Mucosa of rectum (tissue), 2 donors: ENCODE measurements at regions not wholly inside any gene's neighbourhood (a gene's known extent, or its start where the extent isn't known, plus 50 kb on each side); places are given as distances from the start of the nearest gene placed in this dataset.

ENCODE experiments used
- H3K27ac ChIP-seq, 2 donors: one replicate each; pipeline ENCODE4 v1.7.0; 2013; ENCODE audit warnings: inconsistent platforms in 2 of 2, low read depth in 2 of 2, low read length in 2 of 2
- H3K27me3 ChIP-seq, 2 donors: one replicate each; pipeline ENCODE4 v1.7.0; 2013; ENCODE audit warnings: low read length in 2 of 2; ENCODE audit not compliant: control insufficient read depth in 2 of 2, insufficient read depth in 2 of 2
- H3K36me3 ChIP-seq, 2 donors: one replicate each; pipeline ENCODE4 v1.7.0; 2013; ENCODE audit warnings: low read length in 2 of 2; ENCODE audit not compliant: control insufficient read depth in 2 of 2, insufficient read depth in 2 of 2
- H3K4me1 ChIP-seq, 2 donors: one replicate each; pipeline ENCODE4 v1.7.0; 2013; ENCODE audit warnings: low read length in 2 of 2, mild to moderate bottlenecking in 1 of 2; ENCODE audit not compliant: control insufficient read depth in 2 of 2, insufficient read depth in 2 of 2
- H3K4me3 ChIP-seq, 2 donors: one replicate each; pipeline ENCODE4 v1.7.0; 2013; ENCODE audit warnings: low read length in 2 of 2
- H3K9ac ChIP-seq, 2 donors: one replicate each; pipeline ENCODE4 v1.7.0; 2013; ENCODE audit warnings: low read length in 2 of 2, low read depth in 1 of 2, mild to moderate bottlenecking in 1 of 2
- H3K9me3 ChIP-seq, 2 donors: one replicate each; pipeline ENCODE4 v1.7.0; 2013; ENCODE audit warnings: low read length in 2 of 2; ENCODE audit not compliant: control insufficient read depth in 2 of 2
- donor health status: healthy.
- donor health status: Normal muscosa, but diverticular disease.

DNA sequence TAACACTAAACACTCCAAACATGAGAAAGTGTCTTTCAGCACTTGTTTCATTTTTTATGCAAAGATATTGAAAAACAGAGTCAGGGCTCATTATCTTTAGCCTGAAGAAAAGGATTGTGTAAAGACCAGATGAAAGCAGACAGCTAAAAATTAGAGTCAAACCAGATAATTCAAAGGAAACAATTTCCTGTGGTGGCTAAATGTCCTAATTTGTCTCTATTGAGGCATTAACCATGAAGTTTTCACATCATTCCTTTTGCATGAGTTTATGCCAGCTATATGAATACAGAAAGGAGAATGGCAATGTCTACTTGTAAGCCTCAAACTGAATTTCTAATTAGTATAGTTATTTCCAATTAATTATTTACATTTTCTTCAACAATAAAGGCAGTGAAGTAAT lies 338.5 kb downstream of the FSCB start:
- H3K4me1 ChIP-seq, result peaks cover 0 to 2% of the 10 kb centered on the region in 2 donors
- H3K27ac ChIP-seq, result no peak overlapping the region
- no peaks in the 10 kb centered on the region for H3K36me3 ChIP-seq
- no peak overlapping the region for H3K9ac ChIP-seq
- no peaks in the 10 kb centered on the region for H3K27me3 ChIP-seq
- no peak overlapping the region for H3K4me3 ChIP-seq
- H3K9me3 ChIP-seq, result no peaks in the 10 kb centered on the region

GRCh38 chr14:44166611-44167010 lies 340.5 kb downstream of the FSCB start:
- Histone ChIP-seq H3K27me3 (no peaks in the 10 kb centered on the region), H3K9ac (no peak overlapping the region), H3K4me3 (no peak overlapping the region), H3K4me1 (peaks cover 0 to 2% of the 10 kb centered on the region in 2 donors), H3K9me3 (no peaks in the 10 kb centered on the region), H3K27ac (no peak overlapping the region), H3K36me3 (no peaks in the 10 kb centered on the region)

DNA sequence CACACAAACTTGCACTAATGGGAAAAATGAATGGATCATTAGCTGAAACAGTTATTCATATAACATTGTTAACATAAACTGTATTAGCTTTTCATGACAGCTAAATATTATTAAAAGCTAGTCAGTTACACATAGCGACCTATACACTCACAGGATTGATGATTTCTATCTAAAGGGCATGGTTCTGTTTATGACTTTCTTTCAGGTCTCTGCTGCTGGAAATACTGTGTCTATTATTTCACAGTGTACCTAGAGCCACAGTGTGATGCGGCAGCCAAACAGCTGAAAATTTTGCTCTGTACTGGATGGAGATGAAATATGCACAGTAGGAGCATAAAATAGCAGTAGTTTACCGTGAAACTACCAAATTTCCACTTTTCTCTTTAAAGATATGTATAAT lies 341.1 kb downstream of the FSCB start:
- no peaks in the 10 kb centered on the region for H3K9me3 ChIP-seq
- H3K27me3 ChIP-seq, result no peaks in the 10 kb centered on the region
- H3K27ac ChIP-seq, result no peak overlapping the region
- H3K4me1 ChIP-seq, result peaks cover 0 to 1% of the 10 kb centered on the region in 2 donors
- H3K4me3 ChIP-seq, result no peak overlapping the region
- no peaks in the 10 kb centered on the region for H3K36me3 ChIP-seq
- no peak overlapping the region for H3K9ac ChIP-seq

DNA sequence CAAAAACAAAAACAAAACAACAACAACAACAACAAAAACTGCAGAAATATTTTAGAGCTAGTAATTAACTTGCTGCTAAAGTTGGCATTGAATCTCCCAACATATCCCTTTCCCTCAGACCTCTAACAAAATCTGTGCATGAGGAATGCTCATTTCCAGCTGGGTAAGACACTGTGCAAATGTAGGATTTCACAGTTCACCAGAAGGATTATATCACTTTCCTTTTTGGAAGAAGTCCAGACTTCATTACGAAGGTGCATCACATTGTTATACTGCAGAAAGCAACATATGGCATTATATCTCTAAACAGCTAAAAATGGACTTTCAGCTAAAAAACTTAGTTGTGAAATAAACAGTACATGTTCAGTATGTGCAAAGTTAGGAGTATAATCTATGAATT lies 341.8 kb downstream of the FSCB start:
- Histone ChIP-seq H3K4me1 (no peaks in the 10 kb centered on the region), H3K27ac (no peak overlapping the region), H3K36me3 (no peaks in the 10 kb centered on the region), H3K9me3 (no peaks in the 10 kb centered on the region), H3K4me3 (no peak overlapping the region), H3K9ac (no peak overlapping the region), H3K27me3 (no peaks in the 10 kb centered on the region)

- no peak overlapping the region for H3K9ac ChIP-seq
- H3K4me1 ChIP-seq, result no peaks in the 10 kb centered on the region
- no peak overlapping the region for H3K27ac ChIP-seq
- no peaks in the 10 kb centered on the region for H3K27me3 ChIP-seq
- no peaks in the 10 kb centered on the region for H3K36me3 ChIP-seq
- H3K9me3 ChIP-seq, result no peaks in the 10 kb centered on the region
- no peak overlapping the region for H3K4me3 ChIP-seq
Measured at GRCh38 chr14:44163946-44164345, 343.1 kb downstream of the FSCB start.

DNA sequence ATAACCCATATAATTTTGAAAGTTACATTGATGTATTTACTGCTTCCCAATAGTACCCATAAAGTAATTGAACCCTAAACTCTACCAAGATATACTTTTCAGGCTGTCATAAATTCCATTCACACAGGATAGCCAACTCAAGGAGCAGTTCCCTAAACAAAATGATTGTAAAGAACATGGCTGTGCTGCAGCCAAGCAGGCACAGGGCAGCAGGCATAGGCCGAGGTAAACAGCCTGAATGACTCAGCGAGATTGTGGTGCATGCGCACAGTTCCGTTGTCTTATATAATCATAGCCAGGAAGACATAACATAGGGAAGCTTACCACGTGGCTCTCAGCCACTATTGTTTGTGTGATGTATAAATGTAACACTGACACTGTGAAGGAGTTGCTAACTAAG lies 344.9 kb downstream of the FSCB start:
- Histone ChIP-seq H3K9ac (no peak overlapping the region), H3K27me3 (no peaks in the 10 kb centered on the region), H3K36me3 (no peaks in the 10 kb centered on the region), H3K27ac (no peak overlapping the region), H3K4me3 (no peak overlapping the region), H3K9me3 (no peaks in the 10 kb centered on the region), H3K4me1 (no peaks in the 10 kb centered on the region)

DNA sequence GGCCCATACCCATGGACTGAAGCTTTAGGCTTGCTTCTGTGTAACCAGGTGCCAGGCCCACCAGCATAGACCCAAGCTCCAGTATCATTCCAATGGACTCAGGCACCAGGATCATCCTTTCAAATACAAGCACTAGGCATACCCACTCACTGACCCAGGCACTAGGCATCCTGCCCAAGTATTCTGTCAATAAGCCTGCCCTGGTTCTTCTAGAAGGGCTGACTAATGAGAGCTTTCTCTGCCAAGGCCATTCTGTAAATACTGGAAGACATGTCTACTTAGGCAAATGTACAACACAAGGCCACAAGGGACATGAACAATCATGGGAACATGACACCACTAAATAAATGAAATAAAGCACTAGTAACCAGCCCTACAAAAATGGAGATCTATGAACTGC lies 352.2 kb downstream of the FSCB start:
- no peak overlapping the region for H3K4me3 ChIP-seq

DNA sequence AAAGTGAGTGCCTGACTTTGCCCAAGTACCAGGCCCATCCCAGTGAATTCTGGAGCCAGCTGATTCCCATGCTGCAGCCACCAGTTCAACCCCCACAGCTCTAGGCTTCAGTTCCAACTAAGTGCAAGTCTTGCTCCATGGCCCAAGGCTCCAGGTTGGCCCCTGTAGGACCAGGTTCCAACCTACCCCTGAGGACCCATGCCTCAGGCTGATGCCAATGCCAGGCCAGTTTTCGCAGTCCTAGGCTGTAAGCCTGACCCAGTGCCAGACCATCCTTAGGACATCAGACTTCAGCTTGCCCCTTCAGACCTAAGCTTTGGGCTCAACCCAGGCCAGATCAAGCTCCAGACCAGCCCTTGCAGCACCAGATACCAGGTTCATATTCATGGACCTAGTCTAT lies 352.6 kb downstream of the FSCB start:
- no peak overlapping the region for H3K9ac ChIP-seq
- no peaks in the 10 kb centered on the region for H3K9me3 ChIP-seq
- H3K4me1 ChIP-seq, result no peaks in the 10 kb centered on the region
- no peaks in the 10 kb centered on the region for H3K36me3 ChIP-seq
- H3K27ac ChIP-seq, result no peak overlapping the region
- H3K4me3 ChIP-seq, result no peak overlapping the region
- H3K27me3 ChIP-seq, result no peaks in the 10 kb centered on the region

More for the DNA sequence above, 352.2 kb downstream of the FSCB start:
- Histone ChIP-seq H3K27ac (no peak overlapping the region), H3K4me1 (no peaks in the 10 kb centered on the region), H3K27me3 (no peaks in the 10 kb centered on the region), H3K9me3 (no peaks in the 10 kb centered on the region), H3K9ac (no peak overlapping the region), H3K36me3 (no peaks in the 10 kb centered on the region)

DNA sequence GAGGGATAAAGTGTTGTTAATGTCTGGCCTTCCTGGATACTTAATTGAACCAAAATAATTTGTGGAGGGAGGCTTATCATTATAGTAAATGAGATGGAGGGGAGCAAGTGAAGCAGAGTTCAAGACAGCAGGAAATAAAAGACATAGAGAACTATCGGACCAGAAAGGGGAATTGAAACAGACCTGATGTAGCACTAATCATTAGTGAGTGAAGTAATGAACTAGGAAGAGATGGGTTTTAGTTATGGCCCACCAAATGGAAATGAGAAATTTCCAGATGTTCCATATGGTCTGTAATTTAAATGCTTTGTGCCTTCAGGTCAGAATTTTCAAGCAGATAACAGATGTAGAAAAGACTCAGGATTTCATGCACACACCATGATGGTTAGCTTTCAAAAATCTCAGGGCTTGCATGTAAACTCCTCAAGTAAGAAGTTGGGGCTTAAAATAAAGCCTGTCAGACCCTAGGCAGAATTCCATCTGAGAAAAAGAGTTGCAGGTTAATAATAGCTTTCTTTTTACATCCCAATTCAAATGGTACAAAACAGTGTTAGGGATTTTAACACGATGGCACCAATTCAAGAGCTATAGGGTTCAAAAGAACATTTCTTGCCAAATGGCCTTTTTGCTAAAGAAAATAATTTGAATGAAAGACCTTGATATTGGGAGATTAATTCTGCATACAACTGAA lies 355.8 kb downstream of the FSCB start:
- no peak overlapping the region for H3K4me3 ChIP-seq
- no peaks in the 10 kb centered on the region for H3K27me3 ChIP-seq
- H3K36me3 ChIP-seq, result no peaks in the 10 kb centered on the region
- H3K9ac ChIP-seq, result no peak overlapping the region
- H3K9me3 ChIP-seq, result no peaks in the 10 kb centered on the region
- no peaks in the 10 kb centered on the region for H3K4me1 ChIP-seq
- no peak overlapping the region for H3K27ac ChIP-seq

- no peaks in the 10 kb centered on the region for H3K36me3 ChIP-seq
- no peaks in the 10 kb centered on the region for H3K27me3 ChIP-seq
- H3K9me3 ChIP-seq, result no peaks in the 10 kb centered on the region
- H3K4me3 ChIP-seq, result no peak overlapping the region
- no peaks in the 10 kb centered on the region for H3K4me1 ChIP-seq
- no peak overlapping the region for H3K27ac ChIP-seq
- no peak overlapping the region for H3K9ac ChIP-seq
Measured at GRCh38 chr14:44149597-44149996, 357.5 kb downstream of the FSCB start.

GRCh38 chr14:44142006-44142405 lies 365.1 kb downstream of the FSCB start:
- Histone ChIP-seq H3K36me3 (no peaks in the 10 kb centered on the region), H3K9ac (no peak overlapping the region), H3K27me3 (no peaks in the 10 kb centered on the region), H3K9me3 (no peaks in the 10 kb centered on the region), H3K4me3 (no peak overlapping the region), H3K4me1 (no peaks in the 10 kb centered on the region), H3K27ac (no peak overlapping the region)
